HL-60 (cell line): ENCODE measurements at regions not wholly inside any gene's neighbourhood (a gene's known extent, or its start where the extent isn't known, plus 50 kb on each side); places are given as distances from the start of the nearest gene placed in this dataset.

ENCODE experiments used
- CTCF ChIP-seq: IDR thresholded peaks from one replicate; pipeline ENCODE4 v1.5.1; 2011; ENCODE audit warnings: low read length, control low read depth, inconsistent platforms; ENCODE audit not compliant: insufficient read depth
- GABPA ChIP-seq: IDR thresholded peaks from 2 replicates; pipeline ENCODE4 v1.6.1; 2012; ENCODE audit warnings: low read depth
- POLR2AphosphoS5 ChIP-seq: IDR thresholded peaks from 2 replicates; pipeline ENCODE4 v1.6.1; 2012; ENCODE audit warnings: low read depth
- REST ChIP-seq: IDR thresholded peaks from 2 replicates; pipeline ENCODE4 v1.6.1; 2012; ENCODE audit warnings: low read depth; ENCODE audit not compliant: insufficient replicate concordance
- SPI1 ChIP-seq: IDR thresholded peaks from 2 replicates; pipeline ENCODE4 v1.6.1; 2012; ENCODE audit warnings: low read depth, mild to moderate bottlenecking, borderline replicate concordance

- TF ChIP-seq POLR2AphosphoS5: no peak
- TF ChIP-seq CTCF: no peak
- TF ChIP-seq SPI1: no peak
- TF ChIP-seq REST: no peak
- TF ChIP-seq GABPA: no peak
These were observed 54.7 kb downstream of the GADD45G start for GRCh38 chr9:89659473-89659872.
